CD4-positive, CD25-positive, alpha-beta regulatory T cell (primary cell): ENCODE measurements at regions not wholly inside any gene's neighbourhood (a gene's known extent, or its start where the extent isn't known, plus 50 kb on each side); places are given as distances from the start of the nearest gene placed in this dataset.
A peak's percentile ranks its signal among the peaks of the same experiment; 100 is the strongest.

Experiments used
- ATAC-seq, 2 donors: fragments of 150-1000 bp; cut with Tn5 transposase; one replicate each; pipeline ENCODE4 v1.10.0; 2021; ENCODE audit warnings: low read depth in 2 of 2, moderate number of reproducible peaks in 2 of 2, moderate library complexity in 1 of 2
- DNase-seq, 3 donors: peaks; one replicate each; pipeline versions ENCODE4 v3.0.0 to v3.0.0-alpha.2; 2012 to 2022; ENCODE audit warnings: mixed read lengths in 1 of 3
- H3K27ac ChIP-seq: one replicate; pipeline ENCODE4 v1.7.0; 2013; ENCODE audit warnings: mild to moderate bottlenecking, low read length; ENCODE audit not compliant: insufficient read depth, poor library complexity, severe bottlenecking
- H3K27me3 ChIP-seq: one replicate; pipeline ENCODE4 v1.7.0; 2013; ENCODE audit warnings: low read length; ENCODE audit not compliant: control insufficient read depth, insufficient read depth
- H3K36me3 ChIP-seq: one replicate; pipeline ENCODE4 v1.7.0; 2013; ENCODE audit warnings: mild to moderate bottlenecking, low read length, moderate library complexity; ENCODE audit not compliant: control insufficient read depth, insufficient read depth
- H3K4me1 ChIP-seq: 2 replicates; pipeline ENCODE4 v1.7.0; 2013; ENCODE audit warnings: mild to moderate bottlenecking, low read length; ENCODE audit not compliant: insufficient read depth, control insufficient read depth, poor library complexity, severe bottlenecking
- H3K4me3 ChIP-seq: one replicate; pipeline ENCODE4 v1.7.0; 2013; ENCODE audit warnings: low read depth, mild to moderate bottlenecking, low read length, moderate library complexity
- H3K9me3 ChIP-seq, 2 experiments: 1 replicate in 1 of 2; 2 replicates in 1 of 2; pipeline ENCODE4 v1.7.0; 2013; ENCODE audit warnings: low read length in 2 of 2, mild to moderate bottlenecking in 1 of 2, moderate library complexity in 1 of 2; ENCODE audit not compliant: control insufficient read depth in 2 of 2
- H3K27ac Mint-ChIP-seq, 3 donors: one replicate each; pipeline ENCODE4 v1.8.0; 2020 to 2022; ENCODE audit warnings: mild to moderate bottlenecking in 3 of 3, mixed read lengths in 3 of 3, moderate library complexity in 2 of 3
- H3K27me3 Mint-ChIP-seq: one replicate; pipeline ENCODE4 v1.8.0; 2022; ENCODE audit warnings: mild to moderate bottlenecking, mixed read lengths
- H3K36me3 Mint-ChIP-seq: one replicate; pipeline ENCODE4 v1.8.0; 2020; ENCODE audit warnings: mixed read lengths
- H3K4me1 Mint-ChIP-seq, 4 donors: one replicate each; pipeline ENCODE4 v1.8.0; 2020 to 2022; ENCODE audit warnings: mixed read lengths in 4 of 4, mild to moderate bottlenecking in 1 of 4
- H3K4me3 Mint-ChIP-seq, 4 donors: one replicate each; pipeline ENCODE4 v1.8.0; 2020 to 2022; ENCODE audit warnings: mild to moderate bottlenecking in 4 of 4, mixed read lengths in 4 of 4, moderate library complexity in 3 of 4
- H3K9me3 Mint-ChIP-seq, 7 donors: one replicate each; pipeline ENCODE4 v1.8.0; 2020 to 2022; ENCODE audit warnings: mixed read lengths in 7 of 7, mild to moderate bottlenecking in 3 of 7, moderate library complexity in 2 of 7

- no peaks in the 10 kb centered on the region for H3K4me1 ChIP-seq
- DNase-seq (no peak), ATAC-seq (no peak)
- no peak overlapping the region for H3K4me3 ChIP-seq
- H3K36me3 ChIP-seq: no peaks in the 10 kb centered on the region
- Mint-ChIP-seq H3K27me3 (peaks cover 6% of the 10 kb centered on the region), H3K9me3 (peaks cover 0 to 7% (median 0%) of the 10 kb centered on the region in 7 donors), H3K36me3 (no peaks in the 10 kb centered on the region), H3K4me1 (peaks cover 0 to 5% (median under 1%) of the 10 kb centered on the region in 4 donors), H3K4me3 (no peak overlapping the region), H3K27ac (no peak overlapping the region)
- no peaks in the 10 kb centered on the region for H3K9me3 ChIP-seq
- no peak overlapping the region for H3K27ac ChIP-seq
- H3K27me3 ChIP-seq: no peaks in the 10 kb centered on the region
These were observed 170.2 kb downstream of the HS3ST3B1 start for GRCh38 chr17:14471052-14471451.

DNA sequence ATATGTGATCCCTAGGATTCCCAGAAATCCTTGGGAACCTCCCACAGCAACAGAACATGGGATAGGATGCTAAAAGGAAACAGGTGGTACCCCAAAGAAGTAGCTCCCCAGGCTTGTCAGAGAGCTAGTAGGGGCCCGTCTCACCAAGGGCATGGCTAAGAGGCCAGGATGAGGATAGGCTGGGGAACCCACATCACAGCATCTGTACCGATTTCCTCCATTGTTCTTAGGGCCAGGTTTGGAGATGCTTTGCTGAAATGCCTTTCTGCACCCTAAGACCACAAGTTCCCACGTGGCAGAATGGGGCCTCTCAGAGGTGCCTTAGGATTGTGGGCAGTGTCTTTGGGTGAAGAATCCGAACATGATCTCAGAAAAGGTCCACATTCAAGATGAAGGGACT lies 169.5 kb downstream of the HS3ST3B1 start:
- no peaks in the 10 kb centered on the region for H3K9me3 ChIP-seq
- ATAC-seq (no peak), DNase-seq (no peak)
- no peaks in the 10 kb centered on the region for H3K4me1 ChIP-seq
- H3K4me1 Mint-ChIP-seq: peaks cover 0 to 5% (median 2%) of the 10 kb centered on the region in 4 donors
- H3K36me3 Mint-ChIP-seq: no peaks in the 10 kb centered on the region
- H3K27me3 ChIP-seq: no peaks in the 10 kb centered on the region
- no peak overlapping the region for H3K4me3 Mint-ChIP-seq
- peaks cover 6% of the 10 kb centered on the region for H3K27me3 Mint-ChIP-seq
- no peak overlapping the region for H3K27ac ChIP-seq
- H3K4me3 ChIP-seq: no peak overlapping the region
- H3K36me3 ChIP-seq: no peaks in the 10 kb centered on the region
- H3K9me3 Mint-ChIP-seq: peaks cover 0 to 7% (median 0%) of the 10 kb centered on the region in 7 donors
- no peak overlapping the region for H3K27ac Mint-ChIP-seq

DNA sequence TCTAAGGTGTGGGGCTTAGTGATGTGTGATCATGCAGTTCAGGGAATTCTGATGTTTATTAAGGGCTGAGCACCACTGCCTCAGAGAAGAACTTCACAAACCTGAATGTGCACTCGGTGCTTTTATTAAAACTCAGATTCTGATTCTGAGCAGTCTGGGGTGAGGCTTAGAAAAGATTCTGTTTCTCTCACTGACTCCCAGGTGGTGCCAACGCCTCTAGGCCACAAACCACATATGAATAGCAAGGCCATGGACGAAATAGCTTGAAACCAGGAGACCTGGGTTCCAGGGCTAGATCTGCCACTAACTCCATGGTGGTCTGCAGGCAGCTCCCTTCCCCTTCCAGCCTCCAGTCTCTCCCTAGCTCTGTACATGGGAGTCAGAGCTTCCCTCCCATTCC lies 169.1 kb downstream of the HS3ST3B1 start:
- Mint-ChIP-seq H3K36me3 (no peaks in the 10 kb centered on the region), H3K9me3 (peaks cover 0 to 7% (median 0%) of the 10 kb centered on the region in 7 donors), H3K27me3 (peaks cover 1% of the 10 kb centered on the region), H3K27ac (no peak overlapping the region), H3K4me3 (no peak overlapping the region), H3K4me1 (peaks cover 0 to 5% (median 2%) of the 10 kb centered on the region in 4 donors)
- no peaks in the 10 kb centered on the region for H3K36me3 ChIP-seq
- no peaks in the 10 kb centered on the region for H3K27me3 ChIP-seq
- no peak for DNase-seq
- no peaks in the 10 kb centered on the region for H3K4me1 ChIP-seq
- ATAC-seq: no peak
- no peaks in the 10 kb centered on the region for H3K9me3 ChIP-seq
- H3K4me3 ChIP-seq: no peak overlapping the region
- H3K27ac ChIP-seq: no peak overlapping the region

- no peaks in the 10 kb centered on the region for H3K9me3 ChIP-seq
- H3K27ac ChIP-seq: no peak overlapping the region
- peaks cover 0 to 7% (median 0%) of the 10 kb centered on the region in 7 donors for H3K9me3 Mint-ChIP-seq
- no peak for ATAC-seq
- DNase-seq: no peak
- no peak overlapping the region for H3K4me3 Mint-ChIP-seq
- no peaks in the 10 kb centered on the region for H3K27me3 ChIP-seq
- peak overlapping the region in 1 of 3 donors; percentile 0 for H3K27ac Mint-ChIP-seq
- H3K4me3 ChIP-seq: no peak overlapping the region
- H3K4me1 ChIP-seq: no peaks in the 10 kb centered on the region
- H3K27me3 Mint-ChIP-seq: no peaks in the 10 kb centered on the region
- no peaks in the 10 kb centered on the region for H3K36me3 ChIP-seq
- no peaks in the 10 kb centered on the region for H3K36me3 Mint-ChIP-seq
- peaks cover 0 to 5% (median 2%) of the 10 kb centered on the region in 4 donors for H3K4me1 Mint-ChIP-seq
These were observed 168.0 kb downstream of the HS3ST3B1 start for GRCh38 chr17:14468858-14469257.

DNA sequence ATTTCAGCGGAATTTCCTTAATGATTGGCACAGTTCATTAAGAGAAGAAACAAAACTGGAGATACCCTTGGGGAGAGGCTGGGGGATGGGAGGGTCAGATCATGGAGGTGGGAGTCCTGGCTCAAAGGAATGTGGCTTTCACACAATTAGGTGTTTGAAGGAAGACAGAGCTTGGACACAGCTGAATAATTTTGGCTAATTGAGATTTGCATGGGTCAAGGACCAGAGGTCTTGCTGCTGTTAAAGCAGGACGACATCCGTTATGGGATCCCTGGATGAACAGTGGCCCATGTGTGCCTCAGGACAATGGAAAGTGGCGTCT lies 160.3 kb downstream of the HS3ST3B1 start:
- Mint-ChIP-seq H3K4me1 (peaks cover 0 to 16% (median 8%) of the 10 kb centered on the region in 4 donors), H3K27me3 (no peaks in the 10 kb centered on the region)

DNA sequence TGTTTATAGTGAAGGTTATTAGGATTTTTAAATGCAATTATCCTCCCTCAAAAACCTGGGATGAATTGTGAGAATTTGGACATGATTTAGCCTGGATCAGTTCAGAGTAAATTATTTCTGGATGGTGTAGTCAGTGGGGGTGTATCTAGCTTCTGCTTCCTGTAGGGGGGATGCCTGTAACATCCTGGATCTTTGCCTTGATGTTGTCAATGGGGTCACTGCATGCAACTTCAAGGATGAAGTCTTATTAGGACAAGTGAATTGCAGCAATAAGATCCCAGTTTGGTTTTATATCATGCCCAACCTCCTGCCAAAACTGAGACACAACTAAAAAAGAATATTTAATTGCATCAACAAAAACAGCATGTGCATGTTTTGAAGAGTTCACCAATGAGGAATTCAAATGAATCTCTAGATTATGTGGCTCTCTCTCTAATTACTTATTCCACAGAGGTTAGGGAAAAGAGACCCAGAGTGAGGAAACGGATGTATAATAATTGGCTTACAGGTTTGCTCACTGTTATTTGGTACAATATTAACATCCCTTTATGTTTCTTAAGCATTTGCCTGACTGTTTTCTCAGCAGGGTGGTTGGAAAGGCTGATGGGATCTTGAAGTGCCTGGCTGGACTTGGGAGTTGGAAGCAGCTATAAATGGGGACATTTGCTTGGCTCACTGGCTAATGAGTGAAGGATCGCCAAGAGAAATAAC lies 159.8 kb downstream of the HS3ST3B1 start:
- H3K27me3 ChIP-seq: no peaks in the 10 kb centered on the region
- ATAC-seq: no peak
- peaks cover 0 to 3% (median 0%) of the 10 kb centered on the region in 7 donors for H3K9me3 Mint-ChIP-seq

More for the DNA sequence above, 160.3 kb downstream of the HS3ST3B1 start:
- no peak overlapping the region for H3K4me3 Mint-ChIP-seq
- H3K36me3 Mint-ChIP-seq: no peaks in the 10 kb centered on the region
- Histone ChIP-seq H3K27ac (no peak overlapping the region), H3K9me3 (no peaks in the 10 kb centered on the region), H3K36me3 (no peaks in the 10 kb centered on the region), H3K4me3 (no peak overlapping the region), H3K4me1 (no peaks in the 10 kb centered on the region), H3K27me3 (no peaks in the 10 kb centered on the region)
- no peak for DNase-seq
- no peak for ATAC-seq
- H3K27ac Mint-ChIP-seq: no peak overlapping the region
- peaks cover 0 to 3% (median 0%) of the 10 kb centered on the region in 7 donors for H3K9me3 Mint-ChIP-seq

DNA sequence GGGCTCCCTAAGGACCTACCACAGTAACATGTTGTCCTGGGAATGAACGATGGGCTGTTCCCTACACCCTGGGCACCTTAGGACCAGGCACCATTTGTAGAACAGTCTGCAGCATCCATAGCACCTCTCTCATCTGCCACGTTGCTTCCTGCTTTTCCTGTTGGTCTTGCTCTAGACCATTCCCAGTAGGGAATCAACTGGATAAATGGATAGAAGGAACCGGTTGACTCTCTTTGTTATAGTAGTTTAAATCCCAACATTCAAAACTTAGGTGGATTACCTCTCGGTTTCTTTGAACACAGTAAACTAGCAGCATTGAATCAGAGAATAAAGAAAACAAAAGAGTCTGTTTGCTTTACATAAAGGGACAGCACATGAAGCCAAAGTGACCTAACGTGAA lies 159.1 kb downstream of the HS3ST3B1 start:
- Mint-ChIP-seq H3K4me3 (no peak overlapping the region), H3K36me3 (no peaks in the 10 kb centered on the region), H3K27me3 (no peaks in the 10 kb centered on the region), H3K27ac (no peak overlapping the region), H3K4me1 (peaks cover 0 to 16% (median 7%) of the 10 kb centered on the region in 4 donors), H3K9me3 (peaks cover 0 to 4% (median 0%) of the 10 kb centered on the region in 7 donors)
- no peak overlapping the region for H3K27ac ChIP-seq
- no peaks in the 10 kb centered on the region for H3K9me3 ChIP-seq
- ATAC-seq (no peak), DNase-seq (no peak)
- H3K4me3 ChIP-seq: no peak overlapping the region
- H3K36me3 ChIP-seq: no peaks in the 10 kb centered on the region
- no peaks in the 10 kb centered on the region for H3K27me3 ChIP-seq
- no peaks in the 10 kb centered on the region for H3K4me1 ChIP-seq

More for the DNA sequence above, 159.8 kb downstream of the HS3ST3B1 start:
- H3K9me3 ChIP-seq: no peaks in the 10 kb centered on the region
- no peak overlapping the region for H3K4me3 Mint-ChIP-seq
- DNase-seq: no peak
- no peaks in the 10 kb centered on the region for H3K27me3 Mint-ChIP-seq
- no peak overlapping the region for H3K4me3 ChIP-seq
- H3K4me1 ChIP-seq: no peaks in the 10 kb centered on the region
- no peaks in the 10 kb centered on the region for H3K36me3 Mint-ChIP-seq
- no peaks in the 10 kb centered on the region for H3K36me3 ChIP-seq
- H3K27ac ChIP-seq: no peak overlapping the region
- H3K27ac Mint-ChIP-seq: peak overlapping the region in 1 of 3 donors; percentile 9
- H3K4me1 Mint-ChIP-seq: peaks cover 0 to 16% (median 7%) of the 10 kb centered on the region in 4 donors

DNA sequence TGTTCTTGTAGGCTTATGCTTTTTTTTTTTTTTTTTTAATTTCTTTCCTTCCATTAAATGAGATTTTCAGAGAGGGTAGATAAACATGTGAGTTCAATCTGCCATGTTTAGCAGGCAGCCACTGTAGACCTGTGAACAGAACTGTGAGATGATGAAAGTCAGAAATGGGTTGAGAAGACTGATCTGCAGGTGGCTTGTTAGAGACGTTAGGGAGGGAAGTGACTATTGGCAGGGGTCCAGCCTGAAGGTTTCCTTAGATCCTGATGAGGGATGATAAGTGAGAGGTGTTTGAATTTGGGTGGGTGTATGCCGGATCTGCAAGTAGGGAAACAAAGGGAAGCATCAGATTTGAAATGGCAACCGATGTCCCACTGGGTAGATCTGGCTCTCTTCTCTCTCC lies 157.8 kb downstream of the HS3ST3B1 start:
- H3K36me3 ChIP-seq: no peaks in the 10 kb centered on the region
- H3K27me3 ChIP-seq: no peaks in the 10 kb centered on the region
- H3K9me3 Mint-ChIP-seq: peaks cover 0 to 4% (median 0%) of the 10 kb centered on the region in 7 donors
- ATAC-seq: no peak
- H3K27me3 Mint-ChIP-seq: no peaks in the 10 kb centered on the region
- no peaks in the 10 kb centered on the region for H3K9me3 ChIP-seq
- H3K4me1 ChIP-seq: no peaks in the 10 kb centered on the region
- H3K27ac Mint-ChIP-seq: peak overlapping the region in 1 of 3 donors; percentile 14
- no peak overlapping the region for H3K4me3 Mint-ChIP-seq
- H3K4me3 ChIP-seq: no peak overlapping the region
- no peak for DNase-seq
- H3K4me1 Mint-ChIP-seq: peaks cover 0 to 16% (median 7%) of the 10 kb centered on the region in 4 donors
- no peaks in the 10 kb centered on the region for H3K36me3 Mint-ChIP-seq
- H3K27ac ChIP-seq: no peak overlapping the region
